ENCODE measurements at regions not wholly inside any gene's neighbourhood (a gene's known extent, or its start where the extent isn't known, plus 50 kb on each side); places are given as distances from the start of the nearest gene placed in this dataset.

DNA sequence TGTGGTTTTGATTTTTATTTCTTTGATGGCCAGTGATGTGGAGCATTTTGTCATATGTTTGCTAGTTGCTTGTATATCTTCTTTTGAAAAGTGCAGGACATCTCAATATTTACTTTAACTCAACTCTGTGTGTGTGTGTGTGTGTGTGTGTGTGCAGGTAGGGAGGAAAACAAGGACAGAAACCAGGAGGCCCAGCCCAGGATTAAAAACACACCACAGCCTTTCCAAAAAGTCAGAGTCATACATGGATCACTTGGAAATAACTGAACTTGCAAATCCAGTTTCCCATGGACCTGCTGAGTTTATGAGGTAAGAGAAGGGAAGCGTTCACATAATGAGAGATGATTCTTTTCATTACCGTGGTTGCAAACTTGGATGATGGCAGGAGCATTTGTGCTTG is 189.9 kb upstream of the LYZL1 start:
- ChIA-PET POLR2A (no interaction called here), CTCF (no interaction called here)

DNA sequence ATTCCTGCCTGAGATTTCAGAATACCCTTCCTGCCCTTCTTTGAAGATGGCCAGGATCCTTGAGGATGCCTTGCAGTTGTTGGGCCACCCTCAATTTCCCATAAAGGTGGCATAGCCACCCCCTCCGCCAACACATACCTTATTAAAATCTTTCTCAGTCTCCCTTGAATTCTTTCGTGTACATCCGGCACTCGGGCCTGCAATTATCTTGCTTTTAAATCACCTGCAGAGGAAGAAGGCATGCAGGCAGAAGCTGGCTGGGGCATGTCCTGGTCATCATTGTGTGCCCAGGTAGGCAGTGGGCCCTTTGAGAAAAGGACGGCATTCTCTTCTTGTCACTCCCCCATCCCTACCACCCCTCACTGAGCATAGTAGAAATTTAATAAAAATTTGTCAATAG is 189.5 kb upstream of the LYZL1 start:
- CTCF ChIA-PET, result no interaction called here
- POLR2A ChIA-PET, result no interaction called here

DNA sequence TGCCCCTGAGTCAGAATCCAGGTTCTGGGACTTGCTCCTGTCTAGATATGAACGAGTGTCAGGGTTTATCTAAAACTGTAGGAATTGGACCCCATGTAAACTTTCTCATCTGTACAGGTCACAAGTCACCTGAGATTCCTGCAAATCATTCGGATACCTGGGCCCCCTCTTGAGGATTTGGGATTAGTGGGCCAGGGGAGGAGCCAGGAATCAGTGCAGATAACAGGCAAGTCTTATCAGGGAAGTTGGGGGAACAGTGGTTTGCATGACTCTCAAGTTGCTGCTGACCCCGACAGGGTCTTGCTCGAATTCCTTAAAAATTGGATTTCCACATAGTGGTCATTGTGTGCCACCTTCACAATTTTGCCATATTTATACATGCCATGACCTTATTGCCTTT is 188.4 kb upstream of the LYZL1 start:
- POLR2A ChIA-PET, result no interaction called here
- CTCF ChIA-PET, result no interaction called here

DNA sequence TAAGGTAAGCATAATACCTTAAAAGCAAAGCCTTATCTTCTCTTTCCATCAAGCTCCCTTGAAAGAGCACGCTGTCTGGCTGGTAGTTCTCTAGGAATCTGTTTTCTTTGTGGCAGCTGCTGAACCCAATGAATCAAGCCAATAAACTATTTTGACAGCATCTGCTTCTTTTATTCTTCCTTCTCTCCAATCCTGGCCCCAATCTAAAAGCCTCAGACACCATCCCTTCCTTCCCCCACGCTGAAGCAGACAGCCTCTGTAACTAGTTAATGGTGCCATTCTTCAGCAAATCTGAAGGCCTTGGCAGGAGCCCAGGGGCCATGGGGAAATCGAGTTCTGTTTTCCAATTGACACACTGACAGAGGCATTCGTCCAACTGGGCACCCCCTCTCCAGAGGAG is 186.6 kb upstream of the LYZL1 start:
- CTCF ChIA-PET, result no interaction called here

DNA sequence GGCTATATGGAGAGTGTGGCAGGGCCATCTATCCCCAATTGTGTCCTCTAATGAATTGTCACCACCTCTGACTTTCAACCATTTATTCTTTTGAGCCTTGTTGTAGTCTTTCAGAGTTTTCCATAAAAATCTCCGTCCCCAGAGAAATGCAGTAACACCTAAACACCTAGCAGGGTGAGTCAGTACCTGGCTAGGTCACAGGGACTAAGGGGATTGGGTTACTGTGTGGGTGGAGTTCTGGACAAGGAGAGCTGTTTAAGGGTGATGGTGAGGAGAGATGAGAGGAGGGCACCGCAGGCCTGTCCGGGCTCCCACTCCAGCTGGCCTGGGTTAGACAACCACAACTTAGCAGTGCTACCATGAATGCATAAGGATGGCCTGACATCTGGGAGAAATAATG is 186.2 kb upstream of the LYZL1 start:
- CTCF ChIA-PET, result no interaction called here
- POLR2A ChIA-PET, result no interaction called here

More for the DNA sequence above, 186.6 kb upstream of the LYZL1 start:
- POLR2A ChIA-PET, result no interaction called here

DNA sequence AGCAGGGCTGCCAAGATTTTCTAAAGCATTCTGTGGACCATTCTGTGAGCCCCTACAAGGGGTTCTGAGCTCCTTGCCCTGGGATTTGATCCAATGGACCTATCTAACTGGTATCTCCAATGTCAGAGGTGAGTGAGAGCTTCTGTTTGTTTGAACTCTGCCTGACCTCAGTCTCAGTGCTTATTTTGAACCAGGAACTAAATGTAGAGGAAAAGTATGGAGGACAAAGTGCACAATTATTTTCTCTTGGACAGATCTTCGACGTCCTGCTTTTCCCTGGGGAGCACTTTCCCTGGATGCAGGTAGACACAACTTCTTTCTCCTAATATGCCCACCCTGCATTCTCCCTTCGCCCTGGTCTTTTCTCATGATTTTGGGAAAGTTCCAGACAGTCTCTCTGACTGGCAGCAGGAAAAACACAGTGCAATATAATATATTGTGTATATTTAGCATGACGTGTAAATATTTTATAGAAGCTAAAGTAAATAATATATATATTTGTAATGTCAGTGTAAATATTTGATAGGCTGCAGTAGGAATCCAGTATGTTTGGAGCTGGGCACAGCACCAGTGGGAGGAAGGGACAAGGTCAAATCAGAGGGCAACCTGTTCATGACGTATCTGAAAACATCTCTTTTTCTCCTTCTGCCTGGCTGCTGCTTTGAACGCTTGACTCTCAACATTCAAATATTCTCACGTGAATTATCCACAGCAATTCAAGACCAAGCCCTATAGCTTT is 184.0 kb upstream of the LYZL1 start:
- ChIA-PET POLR2A (no interaction called here), CTCF (no interaction called here)

DNA sequence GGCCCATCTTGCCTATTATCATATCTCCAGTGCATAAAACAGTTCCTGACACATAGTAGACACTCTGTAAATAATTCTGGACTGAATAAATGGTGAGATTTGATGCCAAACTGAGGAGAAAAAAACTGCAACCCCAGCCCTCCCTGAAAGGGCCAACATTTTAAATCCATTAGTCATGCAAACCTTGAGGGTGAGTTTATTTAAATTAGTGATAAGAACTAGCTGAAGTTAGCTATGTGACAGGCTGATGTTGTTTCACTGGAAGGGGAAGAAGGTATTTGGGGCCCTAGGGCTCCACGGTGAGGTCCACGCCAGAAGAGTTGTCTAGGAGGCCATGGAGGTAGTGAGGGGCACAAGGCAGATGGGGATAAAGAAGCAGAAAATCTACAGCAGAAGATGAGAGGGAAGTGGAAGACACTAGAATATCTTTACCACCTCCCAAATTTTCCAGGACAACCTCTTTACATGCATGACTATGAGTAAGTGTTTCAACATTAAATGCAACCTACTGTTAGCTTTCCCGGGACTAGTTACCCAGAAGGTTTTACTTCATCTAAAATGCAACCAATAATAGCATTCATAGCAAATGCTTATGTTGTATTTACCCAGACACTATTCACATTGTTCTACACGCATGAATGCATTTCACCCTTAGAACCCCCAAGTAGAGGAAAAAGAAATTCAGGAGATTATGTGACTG is 183.2 kb upstream of the LYZL1 start:
- CTCF ChIA-PET, result no interaction called here
- POLR2A ChIA-PET, result no interaction called here

DNA sequence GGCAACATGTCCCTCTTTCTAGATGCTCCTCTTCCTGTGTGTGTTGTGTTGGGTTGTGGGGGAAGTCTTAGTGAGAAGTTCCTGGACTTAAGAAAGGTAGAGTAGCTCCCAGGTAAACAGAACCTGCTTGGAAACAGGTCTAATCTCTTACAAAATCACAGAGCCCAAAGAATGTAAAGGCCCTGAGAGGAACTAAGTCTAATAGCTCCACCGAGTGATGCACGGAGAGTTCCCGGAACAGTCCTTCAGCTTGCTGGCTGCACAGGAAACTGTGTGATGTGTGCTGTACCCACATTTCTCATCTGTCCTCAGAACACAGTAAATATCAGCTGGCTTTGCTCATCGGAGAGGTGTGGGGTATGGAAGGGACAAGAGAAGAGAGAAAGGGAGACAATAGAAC is 182.6 kb upstream of the LYZL1 start:
- CTCF ChIA-PET, result no interaction called here
- POLR2A ChIA-PET, result no interaction called here

DNA sequence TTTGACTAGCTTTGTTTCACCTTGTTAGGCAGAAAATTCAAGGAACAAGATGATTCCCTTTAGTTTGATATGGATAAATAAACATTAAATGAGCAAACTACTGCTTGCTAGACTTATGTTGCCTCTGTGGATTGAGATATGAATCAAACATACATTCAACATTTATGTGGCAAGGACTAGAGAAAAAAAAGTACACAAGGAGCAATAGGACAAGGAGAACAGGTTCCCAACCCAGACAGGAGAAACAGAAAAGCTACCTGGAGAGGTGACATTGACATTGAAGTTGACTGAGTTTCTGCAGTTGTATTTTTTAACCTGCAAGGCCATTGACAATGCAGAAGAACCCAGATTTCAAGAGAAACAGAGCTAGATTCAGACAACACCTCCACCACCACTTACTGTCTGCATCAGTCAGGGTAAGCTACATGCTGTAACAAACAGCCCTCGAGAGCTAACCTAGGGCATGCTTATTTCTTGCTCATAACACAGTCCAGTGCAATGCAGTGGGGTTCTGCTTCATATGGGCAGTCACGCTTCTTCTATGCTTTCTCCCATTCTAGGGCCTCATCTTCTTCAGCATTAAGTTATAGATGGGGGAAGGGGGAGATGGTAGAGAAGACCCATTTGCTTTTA is 180.9 kb upstream of the LYZL1 start:
- POLR2A ChIA-PET, result no interaction called here
- CTCF ChIA-PET, result no interaction called here

DNA sequence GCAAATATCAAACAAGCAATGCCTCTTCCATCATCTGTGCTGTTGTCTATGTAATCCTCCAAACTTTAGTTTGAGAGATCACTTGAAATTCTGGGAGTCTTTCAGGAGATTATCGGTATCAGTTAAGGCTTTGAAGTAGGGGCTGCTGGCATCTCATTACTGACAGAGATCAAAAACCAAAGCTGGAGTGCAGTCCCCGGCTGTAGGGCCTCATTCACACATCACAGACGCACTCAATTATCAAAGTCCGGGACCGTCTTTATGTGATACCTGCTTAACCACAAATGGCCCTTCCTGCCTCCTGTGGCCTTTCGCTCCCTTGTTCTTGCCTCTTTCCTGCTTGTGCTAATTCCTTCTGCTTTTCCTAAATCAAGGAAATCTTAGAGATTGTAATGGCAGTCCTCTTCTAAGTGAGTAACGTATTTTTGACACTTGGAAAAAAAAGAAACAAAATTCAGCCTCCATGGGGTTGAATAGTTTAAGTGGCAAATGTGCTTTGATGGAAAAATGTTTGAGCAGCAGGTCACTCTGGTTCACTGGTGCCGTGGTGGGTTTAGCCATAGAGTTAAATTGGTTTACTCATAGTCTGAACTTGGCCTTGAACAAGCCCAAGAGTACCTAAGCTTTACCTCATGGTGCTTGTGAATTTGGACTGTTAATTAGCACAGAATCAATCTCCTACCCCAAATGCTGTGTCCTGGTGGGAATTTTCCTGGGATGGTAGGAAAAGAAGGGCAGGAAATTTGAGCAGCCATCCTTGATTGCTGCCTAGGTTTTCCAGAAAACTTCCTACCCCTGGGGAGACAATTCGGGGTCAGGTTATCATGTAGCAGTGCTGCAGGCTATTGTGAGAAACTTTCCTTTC is 178.9 kb upstream of the LYZL1 start:
- CTCF ChIA-PET, result no interaction called here
- POLR2A ChIA-PET, result no interaction called here

DNA sequence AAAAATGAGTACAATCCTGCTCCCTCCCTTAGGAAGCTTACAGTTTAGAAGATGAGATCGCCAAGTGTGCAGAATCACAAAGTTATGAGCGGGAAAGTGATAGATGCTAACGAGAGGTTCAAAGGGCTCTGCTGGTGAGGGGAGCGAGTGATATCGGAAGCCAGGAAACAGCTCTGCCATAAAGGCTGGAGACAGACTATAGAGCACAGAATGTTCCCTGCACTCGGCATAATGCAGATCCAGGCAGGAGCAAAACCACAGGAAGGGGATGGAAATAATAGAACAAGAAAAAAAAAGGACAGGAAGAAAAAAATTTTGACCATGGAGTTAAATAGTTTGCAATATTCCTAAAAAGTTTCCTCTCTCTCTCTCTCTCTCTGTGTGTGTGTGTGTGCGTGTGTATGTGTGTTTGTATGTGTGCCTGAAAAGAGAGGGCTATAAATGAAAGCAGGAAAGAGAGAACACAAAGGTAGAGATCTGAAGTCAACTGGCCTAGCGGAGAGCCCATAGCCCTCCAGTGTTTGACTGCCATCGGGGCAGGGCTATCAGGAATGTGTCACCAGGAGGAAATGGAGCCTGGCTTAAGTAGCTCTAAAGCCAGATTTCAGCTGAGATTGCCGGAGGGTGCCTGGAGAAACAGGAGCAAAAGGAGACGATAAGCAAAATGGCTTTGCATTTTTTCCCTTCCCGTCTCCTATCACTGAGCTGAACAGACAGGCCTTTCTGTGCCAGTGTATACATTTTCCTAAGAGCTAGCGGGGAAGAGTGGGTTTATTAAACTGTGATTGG is 175.8 kb upstream of the LYZL1 start:
- CTCF ChIA-PET, result no interaction called here
- POLR2A ChIA-PET, result no interaction called here

DNA sequence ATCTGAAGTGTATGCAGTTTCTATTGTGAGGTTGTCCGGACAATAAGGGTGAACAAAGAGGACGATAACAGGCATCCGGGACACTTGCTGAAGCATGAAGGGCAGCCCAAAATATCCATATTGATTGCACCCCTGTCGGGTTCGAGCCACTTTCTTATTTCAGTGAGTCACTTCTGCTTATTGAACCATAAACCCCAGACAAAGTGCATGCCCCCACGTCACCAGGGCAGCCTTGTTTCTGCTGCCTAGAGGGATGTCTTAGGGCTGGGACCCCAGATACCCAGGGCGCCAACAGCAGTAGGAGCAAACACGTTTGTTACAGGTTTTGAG is 175.3 kb upstream of the LYZL1 start:
- CTCF ChIA-PET, result no interaction called here
- POLR2A ChIA-PET, result no interaction called here

DNA sequence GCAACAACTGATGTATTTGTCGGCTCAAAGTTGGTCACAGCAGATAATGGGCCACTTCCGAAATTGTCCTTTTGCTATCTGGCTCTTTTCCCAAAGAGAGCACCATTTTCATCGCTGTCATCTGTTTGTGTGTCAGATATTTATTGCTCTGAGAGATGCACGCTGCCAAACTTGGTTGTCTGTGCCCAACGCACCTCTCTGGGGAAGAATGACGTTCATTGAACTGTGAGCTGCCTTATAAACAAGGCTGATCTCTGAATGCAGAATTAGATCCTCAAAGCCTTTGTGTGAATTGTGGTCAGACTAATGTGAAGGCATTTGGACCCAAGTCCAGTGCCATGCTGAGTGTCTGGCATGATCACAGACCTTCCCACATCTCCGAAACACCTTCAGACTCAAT is 174.7 kb upstream of the LYZL1 start:
- CTCF ChIA-PET, result no interaction called here
- POLR2A ChIA-PET, result no interaction called here

DNA sequence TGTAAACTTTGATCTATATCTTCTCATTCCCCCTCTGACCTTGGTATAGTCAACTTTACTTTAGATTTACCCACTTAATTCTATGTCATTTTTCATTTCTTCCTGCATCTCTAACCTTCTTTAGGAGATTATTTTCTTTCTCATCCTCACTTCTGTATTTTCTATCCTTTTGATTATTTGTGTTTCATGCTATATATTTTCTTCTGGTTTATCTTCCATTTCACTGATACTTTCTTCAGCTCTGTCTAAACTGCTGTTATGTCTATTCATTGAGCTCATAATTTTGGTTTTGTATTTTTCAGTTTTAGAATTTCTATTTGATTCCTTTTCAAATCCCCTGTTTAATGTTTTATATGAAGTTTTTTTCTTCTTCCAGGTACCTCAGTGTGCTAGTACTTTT is 171.1 kb upstream of the LYZL1 start:
- ChIA-PET CTCF (no interaction called here), POLR2A (no interaction called here)

DNA sequence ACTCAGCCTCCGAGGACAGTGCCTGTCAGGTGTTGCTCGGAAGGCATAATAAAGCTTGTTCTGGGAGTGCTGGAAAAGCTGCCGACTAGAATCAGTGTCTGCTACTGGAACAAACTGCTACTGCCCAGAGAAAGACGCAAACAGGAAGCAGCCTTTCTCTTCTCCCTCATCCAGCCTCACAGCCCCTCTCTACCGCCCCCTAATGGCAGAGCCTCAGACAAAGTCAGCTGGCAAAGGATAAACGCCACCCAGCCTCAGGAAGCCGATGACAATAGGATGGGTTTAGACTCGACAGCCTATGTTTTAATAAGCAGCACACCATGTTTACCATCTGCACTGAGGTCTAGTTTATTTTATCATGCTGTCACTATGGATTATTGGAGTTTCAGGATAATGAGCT is 169.5 kb upstream of the LYZL1 start:
- POLR2A ChIA-PET, result no interaction called here
- CTCF ChIA-PET, result no interaction called here

DNA sequence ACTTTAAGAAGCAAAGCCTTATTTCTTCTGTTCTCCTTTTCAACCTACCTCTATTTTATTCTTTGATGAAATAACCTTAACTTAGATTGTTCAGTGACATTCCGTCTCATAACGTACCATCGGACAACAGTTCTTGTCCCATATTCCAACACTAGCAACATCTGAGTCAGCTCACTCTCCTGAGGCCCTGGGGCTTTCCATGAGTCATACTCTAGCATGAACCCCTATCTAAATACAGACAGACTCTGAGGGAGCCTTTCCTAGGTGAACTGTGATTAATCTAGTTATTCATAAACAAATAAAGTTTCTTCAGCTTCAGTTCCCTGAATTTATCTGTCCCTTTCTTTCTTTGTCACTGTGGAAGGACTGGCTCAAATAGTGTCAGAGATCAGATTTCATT is 168.7 kb upstream of the LYZL1 start:
- CTCF ChIA-PET, result no interaction called here

DNA sequence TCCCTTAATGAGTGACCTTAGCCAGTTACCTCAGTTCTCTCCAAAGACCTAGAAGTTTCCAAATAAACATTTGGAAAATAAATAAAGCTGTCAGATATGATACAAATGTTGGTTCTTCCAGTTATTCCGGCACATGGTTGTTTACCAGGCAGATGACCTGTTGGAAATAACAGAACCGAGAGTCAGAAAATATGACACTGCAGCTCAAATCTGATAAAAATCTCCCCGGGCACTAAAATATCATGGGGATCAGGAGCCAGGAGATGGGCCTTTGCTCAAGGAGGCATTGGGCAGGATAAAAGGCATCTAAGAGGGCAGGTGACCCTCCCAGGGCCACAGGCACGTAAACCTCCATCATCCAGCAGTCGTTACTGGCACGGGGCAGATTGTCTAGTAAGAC is 164.0 kb upstream of the LYZL1 start:
- ChIA-PET CTCF (no interaction called here), POLR2A (no interaction called here)

More for the DNA sequence above, 168.7 kb upstream of the LYZL1 start:
- POLR2A ChIA-PET, result no interaction called here

DNA sequence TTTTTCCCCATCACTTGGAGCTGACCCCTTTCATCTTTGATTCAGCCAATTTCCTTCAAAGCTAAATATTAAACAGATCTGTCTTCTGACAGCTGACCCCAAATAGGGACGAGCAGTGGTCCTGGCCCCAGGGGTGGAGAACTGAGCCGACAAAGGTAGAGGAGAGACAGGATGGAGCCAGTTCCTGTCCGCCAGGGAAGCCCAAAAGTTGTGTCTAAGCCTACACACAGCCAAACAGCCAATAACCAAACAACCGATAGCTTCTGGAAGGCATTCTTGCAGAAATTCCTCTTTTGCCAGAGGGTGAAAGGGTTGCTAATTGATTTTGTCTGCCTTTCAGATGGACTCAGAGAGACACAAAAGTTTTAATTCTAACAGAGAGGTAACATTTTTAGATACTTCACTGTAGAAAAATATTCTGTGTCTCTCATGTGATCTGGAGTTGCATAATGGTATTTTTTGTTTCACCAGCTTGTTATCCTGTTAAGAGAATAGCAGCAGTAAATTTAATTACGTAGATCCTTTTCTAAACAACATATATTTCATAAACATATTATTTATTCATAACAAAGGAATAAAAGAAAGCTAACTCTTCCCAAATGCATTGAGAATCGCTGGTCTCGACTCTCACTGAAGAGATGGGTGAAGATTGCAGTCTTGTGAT is 161.7 kb upstream of the LYZL1 start:
- ChIA-PET POLR2A (no interaction called here), CTCF (no interaction called here)

DNA sequence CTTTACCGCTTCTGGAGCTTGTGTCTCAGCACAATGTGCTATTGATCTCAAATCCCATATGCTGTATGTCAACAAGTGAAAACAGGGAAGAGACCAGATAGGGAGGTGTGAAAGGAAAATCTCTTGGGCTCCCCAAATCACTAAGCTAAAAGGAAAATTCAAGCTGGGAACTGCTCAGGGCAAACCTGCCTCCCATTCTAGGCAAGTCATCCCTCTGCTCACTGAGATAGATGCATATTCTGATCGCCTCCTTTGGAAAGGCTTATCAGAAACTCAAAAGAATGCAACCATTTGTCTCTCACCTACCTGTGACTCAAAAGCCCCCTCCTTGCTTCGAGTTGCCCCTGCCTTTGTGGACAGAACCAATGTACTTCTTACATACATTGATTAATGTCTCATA is 161.1 kb upstream of the LYZL1 start:
- CTCF ChIA-PET, result no interaction called here
- POLR2A ChIA-PET, result no interaction called here

DNA sequence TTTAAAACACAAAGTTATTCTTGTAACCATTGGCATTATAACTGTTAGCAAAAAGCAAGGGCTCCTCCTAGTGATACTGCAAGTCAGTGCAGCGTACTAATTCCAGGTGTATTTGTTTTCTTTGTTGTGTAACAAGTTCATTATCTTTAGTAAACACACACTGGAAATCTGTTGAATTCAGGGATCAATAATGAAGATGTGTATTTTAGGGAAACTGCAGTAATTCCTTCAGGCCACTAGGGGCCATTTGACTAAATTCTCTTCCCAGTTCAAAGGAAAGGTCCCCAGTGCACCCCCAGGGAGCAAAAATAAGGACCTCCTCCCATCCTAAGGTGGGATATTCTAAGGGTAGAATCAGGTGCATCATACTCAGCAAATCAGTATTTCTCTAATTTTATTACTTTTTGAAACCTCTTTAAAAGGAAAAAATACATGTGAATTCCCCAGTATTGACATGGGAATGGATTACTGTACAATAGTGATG is 158.6 kb upstream of the LYZL1 start:
- ChIA-PET POLR2A (no interaction called here), CTCF (interaction anchor here (0.6 to 0.7 kb wide), 2 partner anchors 32 to 219 kb away, joined by 3 read pairs; no protein-coding TSS in a partner anchor)
